Head of caudate nucleus (tissue), 42 donors: ENCODE measurements at regions not wholly inside any gene's neighbourhood (a gene's known extent, or its start where the extent isn't known, plus 50 kb on each side); places are given as distances from the start of the nearest gene placed in this dataset.
A peak's percentile ranks its signal among the peaks of the same experiment; 100 is the strongest.

Source experiments
- DNase-seq, 42 donors: peaks; one replicate each; pipeline versions ENCODE4 v3.0.0 to v3.0.0-alpha.2; 2020 to 2021; ENCODE audit warnings: mixed read lengths in 7 of 42
- intact Hi-C: fragments of 100-400 bp; cut with DNase I; formaldehyde crosslinking; loops from one replicate; pipeline ENCODE4 v1.15.0; 2022

- no peak for DNase-seq
- intact Hi-C loops: no loop called here
Measured at GRCh38 chr12:125381373-125381772, 316.1 kb downstream of the AACS start.

- intact Hi-C loops: no loop called here
- DNase-seq: peak in 9 of 42 donors; percentile 7 to 47 (median 21)
Measured at GRCh38 chr12:125382926-125383325, 317.7 kb downstream of the AACS start.

- intact Hi-C loops: no loop called here
- no peak for DNase-seq
Measured at GRCh38 chr12:125386652-125387051, 321.4 kb downstream of the AACS start.

- DNase-seq: no peak
- intact Hi-C loops: no loop called here
Measured at GRCh38 chr12:125387206-125387605, 322.0 kb downstream of the AACS start.

GRCh38 chr12:125389061-125389697, 323.9 kb downstream of the AACS start:
- no peak for DNase-seq
- intact Hi-C loops: no loop called here

- DNase-seq: no peak
- intact Hi-C loops: no loop called here
Measured at GRCh38 chr12:125393569-125393968, 328.3 kb downstream of the AACS start.

GRCh38 chr12:125395583-125396215, 330.5 kb downstream of the AACS start:
- DNase-seq: no peak
- intact Hi-C loops: no loop called here

- intact Hi-C loops: no loop called here
- no peak for DNase-seq
Measured at GRCh38 chr12:125399489-125399888, 334.3 kb downstream of the AACS start.

- intact Hi-C loops: loop anchor here (10.0 kb wide), 1 partner anchor 218 kb away; the partner anchor contains the start of gene TMEM132B
- DNase-seq: peak in 2 of 42 donors; percentile 12 to 51
Measured at GRCh38 chr12:125402874-125403789, 337.9 kb downstream of the AACS start.

GRCh38 chr12:125403843-125404242, 338.6 kb downstream of the AACS start:
- no peak for DNase-seq
- intact Hi-C loops: loop anchor here (10.0 kb wide), 1 partner anchor 219 kb away; the partner anchor contains the start of gene TMEM132B

- DNase-seq: no peak
- intact Hi-C loops: loop anchor here (10.0 kb wide), 1 partner anchor 221 kb away; the partner anchor contains the start of gene TMEM132B
Measured at GRCh38 chr12:125406131-125406530, 340.9 kb downstream of the AACS start.

- DNase-seq: no peak
- intact Hi-C loops: loop anchor here (10.0 kb wide), 1 partner anchor 224 kb away; the partner anchor contains the start of gene TMEM132B
Measured at GRCh38 chr12:125408718-125409117, 343.5 kb downstream of the AACS start.

- peak in 25 of 42 donors; percentile 12 to 64 (median 29) for DNase-seq
- intact Hi-C loops: no loop called here
Measured at GRCh38 chr12:125412506-125412905, 347.3 kb downstream of the AACS start.

- peak in 19 of 42 donors; percentile 11 to 66 (median 39) for DNase-seq
- intact Hi-C loops: no loop called here
Measured at GRCh38 chr12:125417446-125417845, 352.2 kb downstream of the AACS start.

GRCh38 chr12:125418902-125419564, 353.8 kb downstream of the AACS start:
- intact Hi-C loops: no loop called here

GRCh38 chr12:125424909-125425308, 359.7 kb downstream of the AACS start:
- no peak for DNase-seq
- intact Hi-C loops: no loop called here

More at GRCh38 chr12:125418902-125419564, 353.8 kb downstream of the AACS start:
- no peak for DNase-seq

- intact Hi-C loops: no loop called here
- DNase-seq: no peak
Measured at GRCh38 chr12:125431516-125431915, 366.3 kb downstream of the AACS start.

- no peak for DNase-seq
- intact Hi-C loops: no loop called here
Measured at GRCh38 chr12:125434131-125434530, 368.9 kb downstream of the AACS start.

- intact Hi-C loops: no loop called here
- no peak for DNase-seq
Measured at GRCh38 chr12:125434936-125435443, 369.8 kb downstream of the AACS start.
